Breast epithelium (tissue), 3 donors: ENCODE measurements at regions not wholly inside any gene's neighbourhood (a gene's known extent, or its start where the extent isn't known, plus 50 kb on each side); places are given as distances from the start of the nearest gene placed in this dataset.

Experiments used
- POLR2AphosphoS5 ChIP-seq, 3 donors: sonication (generic); formaldehyde crosslinking; IDR thresholded peaks; one replicate each; pipeline ENCODE4 v1.6.1; 2017; ENCODE audit warnings: antibody characterized with exemption in 3 of 3
- TF ChIP-seq, protein P1 (sequence below), 3 donors: fragments of 450-650 bp; IDR thresholded peaks; one replicate each; pipeline ENCODE4 v1.5.1; 2016 to 2017; ENCODE audit warnings: antibody characterized with exemption in 3 of 3, mild to moderate bottlenecking in 3 of 3, moderate library complexity in 3 of 3

- TF ChIP-seq, protein P1, sequence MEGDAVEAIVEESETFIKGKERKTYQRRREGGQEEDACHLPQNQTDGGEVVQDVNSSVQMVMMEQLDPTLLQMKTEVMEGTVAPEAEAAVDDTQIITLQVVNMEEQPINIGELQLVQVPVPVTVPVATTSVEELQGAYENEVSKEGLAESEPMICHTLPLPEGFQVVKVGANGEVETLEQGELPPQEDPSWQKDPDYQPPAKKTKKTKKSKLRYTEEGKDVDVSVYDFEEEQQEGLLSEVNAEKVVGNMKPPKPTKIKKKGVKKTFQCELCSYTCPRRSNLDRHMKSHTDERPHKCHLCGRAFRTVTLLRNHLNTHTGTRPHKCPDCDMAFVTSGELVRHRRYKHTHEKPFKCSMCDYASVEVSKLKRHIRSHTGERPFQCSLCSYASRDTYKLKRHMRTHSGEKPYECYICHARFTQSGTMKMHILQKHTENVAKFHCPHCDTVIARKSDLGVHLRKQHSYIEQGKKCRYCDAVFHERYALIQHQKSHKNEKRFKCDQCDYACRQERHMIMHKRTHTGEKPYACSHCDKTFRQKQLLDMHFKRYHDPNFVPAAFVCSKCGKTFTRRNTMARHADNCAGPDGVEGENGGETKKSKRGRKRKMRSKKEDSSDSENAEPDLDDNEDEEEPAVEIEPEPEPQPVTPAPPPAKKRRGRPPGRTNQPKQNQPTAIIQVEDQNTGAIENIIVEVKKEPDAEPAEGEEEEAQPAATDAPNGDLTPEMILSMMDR (IDR thresholded peaks at IDR 0.05): no peak
- TF ChIP-seq POLR2AphosphoS5 (IDR thresholded peaks at IDR 0.05): no peak
Observed at GRCh38 chr13:66071029-66071428, 1159.1 kb downstream of the PCDH9 start.
